Activated T-cell treated with anti-CD3 and anti-CD28 coated beads, Interleukin-2, amount 50 U/mL, for 48 hours (primary cell): ENCODE measurements at regions not wholly inside any gene's neighbourhood (a gene's known extent, or its start where the extent isn't known, plus 50 kb on each side); places are given as distances from the start of the nearest gene placed in this dataset.

Experiments used
- DNase-seq, 2 experiments: peaks; one replicate each; pipeline ENCODE4 v3.0.0-alpha.2; 2020

GRCh38 chr1:175894581-175894980, 151.2 kb upstream of the TNR start:
- no peak for DNase-seq

DNA sequence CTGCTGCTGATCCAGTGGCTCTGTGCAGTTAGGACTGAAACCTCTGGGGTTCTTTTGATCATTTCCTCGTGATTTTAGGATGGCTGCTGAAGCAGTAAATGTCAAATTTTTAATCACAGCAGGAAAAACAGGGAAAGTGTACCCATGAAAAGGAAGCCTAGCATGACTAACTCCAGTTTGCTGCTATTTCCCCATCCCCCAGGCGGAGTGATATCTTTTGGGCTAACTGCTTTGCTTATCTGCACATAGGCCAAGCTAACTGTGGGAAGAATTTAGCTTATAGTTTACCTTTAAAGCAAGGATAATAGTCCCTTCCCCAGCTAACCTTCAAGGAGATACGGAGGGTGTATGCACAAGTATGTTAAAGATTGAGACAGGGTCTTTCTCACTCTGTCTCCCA, 149.8 kb upstream of the TNR start:
- DNase-seq = no peak

DNA sequence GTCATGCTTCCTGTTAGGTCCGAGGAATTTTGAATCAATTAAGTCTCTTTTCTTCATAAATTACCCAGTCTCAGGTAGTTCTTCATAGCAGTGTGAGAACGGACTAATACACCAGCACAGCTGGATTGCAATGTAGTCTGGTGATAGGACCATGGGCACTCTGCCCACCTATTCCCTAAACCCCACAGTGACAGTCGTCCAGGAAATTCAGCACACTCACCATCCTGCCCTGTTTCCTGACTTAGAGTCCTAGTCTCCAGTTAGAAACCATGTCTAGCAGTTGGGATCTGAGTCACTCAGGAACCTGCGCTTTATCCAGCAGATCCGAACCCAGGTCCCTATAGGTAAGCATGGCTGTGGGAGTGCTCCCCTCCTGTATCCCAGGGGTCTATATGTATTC, 149.3 kb upstream of the TNR start:
- DNase-seq = no peak

GRCh38 chr1:175891783-175892309, 148.5 kb upstream of the TNR start:
- DNase-seq = no peak

DNA sequence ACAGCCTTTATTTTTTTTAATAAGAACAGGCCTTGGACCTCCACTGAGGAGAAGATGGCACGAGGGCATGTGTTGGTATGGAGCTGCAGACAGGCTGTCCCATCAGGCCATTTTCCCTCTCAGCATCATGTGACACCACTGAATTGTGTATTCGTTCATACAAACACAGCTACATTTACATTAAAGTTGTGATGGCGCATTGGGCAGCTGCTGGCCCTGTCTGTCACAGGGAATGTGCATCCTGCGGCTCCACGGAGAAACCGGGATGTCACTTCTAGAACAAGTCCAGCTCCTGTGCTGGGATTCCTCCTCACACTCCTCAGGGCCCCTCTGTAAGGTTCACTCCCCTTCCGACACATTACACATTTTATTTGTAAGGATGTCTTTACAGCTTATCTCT, 147.6 kb upstream of the TNR start:
- DNase-seq = no peak

DNA sequence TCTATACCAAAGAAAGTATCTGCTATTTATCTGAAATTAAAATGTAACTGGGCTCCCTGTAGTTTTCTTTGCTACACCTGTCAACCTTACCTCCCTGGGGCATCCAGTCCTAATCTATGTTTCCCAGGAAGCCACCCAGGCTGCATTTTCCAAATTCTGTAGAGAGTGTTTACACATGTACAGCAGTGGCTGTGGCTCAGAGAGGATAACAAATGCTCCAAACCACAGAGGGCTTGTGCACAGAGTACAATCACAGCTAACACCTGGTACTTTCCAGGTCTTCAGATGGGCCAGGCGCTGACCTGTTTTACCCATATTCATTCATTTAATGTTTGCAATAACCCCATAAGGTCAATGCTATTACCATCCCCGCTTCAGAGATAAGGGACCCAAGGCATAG, 146.5 kb upstream of the TNR start:
- DNase-seq = no peak

GRCh38 chr1:175888996-175889395, 145.6 kb upstream of the TNR start:
- DNase-seq = no peak

DNA sequence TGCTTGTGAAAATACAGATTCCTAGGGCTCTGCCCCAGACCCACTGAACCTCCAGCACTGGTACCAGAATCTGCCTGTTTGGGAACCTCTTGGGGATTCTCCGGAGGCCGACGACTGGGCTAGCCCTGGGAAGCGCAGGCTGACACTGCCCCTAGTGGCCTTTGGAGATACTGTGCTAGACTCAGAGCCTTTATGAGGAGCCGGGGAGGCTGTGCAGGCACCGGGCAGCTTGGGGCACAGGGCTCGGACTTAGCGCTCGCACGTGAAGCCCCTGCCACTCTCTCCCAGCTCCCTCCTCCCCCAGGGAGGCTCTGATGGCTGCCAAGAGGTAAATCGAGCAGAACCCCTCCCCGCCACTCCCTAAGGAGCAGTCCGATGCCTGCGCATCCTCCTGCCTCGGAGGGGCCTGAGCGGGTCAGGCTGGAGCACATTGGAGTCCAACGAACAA, 144.6 kb upstream of the TNR start:
- DNase-seq = peak; percentile 42 to 46

DNA sequence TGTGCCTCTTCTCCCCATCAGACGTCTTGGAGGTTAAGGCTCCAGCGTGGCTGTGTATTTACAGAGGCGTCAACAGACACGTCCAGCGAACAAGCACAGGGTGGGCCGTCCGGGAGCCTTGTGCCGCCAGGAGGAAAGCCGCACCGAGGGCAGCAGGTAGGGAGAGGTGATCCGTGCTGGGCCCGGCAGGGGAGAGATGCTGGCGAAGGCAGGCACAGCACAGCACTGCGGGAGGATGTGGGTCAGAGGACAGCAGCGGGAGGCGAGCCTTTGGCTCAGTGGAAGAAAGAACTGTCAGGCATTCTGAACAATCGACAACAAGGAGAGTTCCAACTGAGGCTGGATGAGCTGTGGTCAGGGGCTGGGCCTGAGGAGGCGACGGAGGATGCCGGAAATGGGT, 144.1 kb upstream of the TNR start:
- no peak for DNase-seq

DNA sequence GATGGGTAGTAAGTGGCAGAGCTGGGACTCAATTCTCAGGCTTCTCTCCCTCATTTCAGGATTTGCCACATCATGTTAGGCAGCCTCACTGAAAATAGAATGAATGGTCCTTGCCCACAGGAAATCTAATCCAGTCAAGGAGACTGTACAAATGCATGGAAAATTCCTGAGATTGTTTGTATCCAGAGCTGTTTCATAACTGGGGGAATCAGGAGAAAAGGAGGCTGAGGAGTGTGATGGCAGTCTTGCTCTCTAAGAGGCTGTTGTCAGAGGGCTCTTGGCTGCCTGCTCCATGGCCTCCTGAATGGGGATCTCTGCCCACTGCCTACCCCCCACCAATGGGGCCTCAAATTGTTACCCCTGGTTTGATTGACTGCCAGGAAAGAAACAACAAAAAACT, 141.9 kb upstream of the TNR start:
- DNase-seq = no peak

- DNase-seq = no peak
These were observed 141.0 kb upstream of the TNR start for GRCh38 chr1:175884369-175884768.

DNA sequence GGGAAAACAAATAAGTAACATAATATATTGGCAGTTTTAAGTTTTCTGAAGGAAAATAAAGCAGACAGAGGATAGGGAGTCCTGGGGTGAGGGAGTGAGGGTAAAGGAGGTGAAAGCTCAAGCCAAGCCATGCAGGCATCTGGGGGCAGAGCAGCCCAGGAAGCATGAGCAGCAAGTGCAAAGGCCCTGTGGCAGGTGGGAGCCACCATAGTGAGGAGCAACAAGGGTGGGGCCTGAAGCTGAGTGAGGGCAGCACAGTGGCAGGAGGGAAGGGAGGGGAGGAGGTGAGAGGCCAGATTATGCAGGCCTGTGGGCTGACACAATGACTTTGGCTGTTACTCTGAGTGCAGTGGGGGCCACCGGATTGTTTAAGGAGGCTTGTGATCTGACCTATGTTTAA, 138.8 kb upstream of the TNR start:
- DNase-seq = no peak

- DNase-seq = no peak
These were observed 138.0 kb upstream of the TNR start for GRCh38 chr1:175881246-175881976.

DNA sequence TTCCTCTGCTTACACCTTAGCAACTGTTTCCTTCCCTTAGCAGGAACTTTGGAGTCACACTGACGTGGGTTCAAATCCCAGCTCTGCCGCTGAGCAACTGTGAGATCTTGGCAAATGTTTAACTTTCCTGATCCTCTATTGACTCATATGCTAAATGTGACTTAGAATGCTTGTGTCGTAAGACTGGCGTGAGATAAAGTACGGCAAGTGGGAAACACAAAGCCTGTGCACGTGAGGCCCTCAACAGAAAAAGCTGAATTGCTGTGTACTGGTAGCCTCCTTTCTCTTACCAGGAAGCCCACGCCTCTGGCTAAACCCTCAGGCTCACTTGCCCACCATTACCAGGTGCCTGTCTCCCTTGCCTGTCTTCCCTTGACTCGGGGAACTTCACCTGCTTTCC, 135.4 kb upstream of the TNR start:
- no peak for DNase-seq

GRCh38 chr1:175877939-175878737, 134.7 kb upstream of the TNR start:
- no peak for DNase-seq

DNA sequence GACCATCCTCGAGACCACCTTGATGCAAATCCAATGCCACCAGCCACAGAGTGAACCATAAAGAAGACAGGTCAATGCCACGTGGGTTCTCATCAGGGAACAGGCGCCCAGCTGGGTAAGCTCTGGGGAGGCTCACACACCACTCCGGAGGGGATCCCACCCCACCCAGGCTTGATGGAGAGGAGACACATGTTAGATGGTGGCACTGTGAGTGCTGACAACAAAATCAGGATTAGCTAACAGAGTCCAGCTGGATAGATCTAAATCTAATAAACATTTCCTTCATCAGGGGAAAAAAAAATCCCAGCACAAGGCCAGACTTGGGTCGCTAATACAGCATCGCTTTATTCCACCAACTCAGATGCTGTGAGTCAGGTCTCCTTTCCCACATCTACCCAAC, 132.2 kb upstream of the TNR start:
- DNase-seq = no peak

- no peak for DNase-seq
These were observed 130.7 kb upstream of the TNR start for GRCh38 chr1:175874081-175874480.

- DNase-seq = no peak
These were observed 130.0 kb upstream of the TNR start for GRCh38 chr1:175873290-175873935.

DNA sequence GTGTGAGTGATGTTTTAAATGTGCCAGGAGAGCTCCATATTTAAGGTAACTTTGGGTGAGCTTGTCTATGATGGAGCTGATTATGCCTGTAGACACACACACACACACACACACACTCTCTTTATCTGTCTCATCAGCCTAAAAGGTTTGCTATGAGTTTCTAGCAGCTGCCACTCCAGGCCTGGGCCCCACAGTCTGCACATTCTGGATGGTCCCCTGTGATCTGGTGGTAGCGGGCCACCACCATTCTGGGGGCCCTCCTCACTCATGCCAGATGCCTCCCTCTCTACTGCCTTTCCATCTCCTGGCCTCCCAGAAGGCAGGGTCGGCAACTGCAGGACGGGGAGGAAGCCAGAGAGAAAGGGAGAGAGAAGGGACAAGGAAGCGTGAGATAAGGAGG, 129.2 kb upstream of the TNR start:
- no peak for DNase-seq

DNA sequence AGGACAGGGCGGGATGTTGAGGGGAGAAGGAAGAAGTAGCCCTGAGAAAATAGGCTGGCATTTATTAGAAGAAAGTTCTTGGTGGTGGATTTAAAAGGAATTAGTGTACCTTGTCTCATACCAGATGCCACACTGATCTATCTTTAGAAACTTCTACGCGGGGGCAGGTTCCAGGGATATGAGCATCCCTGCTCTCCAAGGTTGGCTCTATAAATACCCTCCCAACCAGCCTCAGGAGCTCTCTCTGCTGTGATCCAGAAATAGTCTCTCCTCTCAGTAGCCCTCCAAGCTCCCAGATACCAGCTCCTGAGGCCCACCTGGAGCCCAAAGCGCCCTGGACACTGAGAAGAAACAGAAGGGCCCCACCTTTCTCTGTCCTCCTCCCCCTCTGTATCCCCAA, 128.3 kb upstream of the TNR start:
- DNase-seq = no peak

- DNase-seq = no peak
These were observed 126.8 kb upstream of the TNR start for GRCh38 chr1:175870217-175870616.

DNA sequence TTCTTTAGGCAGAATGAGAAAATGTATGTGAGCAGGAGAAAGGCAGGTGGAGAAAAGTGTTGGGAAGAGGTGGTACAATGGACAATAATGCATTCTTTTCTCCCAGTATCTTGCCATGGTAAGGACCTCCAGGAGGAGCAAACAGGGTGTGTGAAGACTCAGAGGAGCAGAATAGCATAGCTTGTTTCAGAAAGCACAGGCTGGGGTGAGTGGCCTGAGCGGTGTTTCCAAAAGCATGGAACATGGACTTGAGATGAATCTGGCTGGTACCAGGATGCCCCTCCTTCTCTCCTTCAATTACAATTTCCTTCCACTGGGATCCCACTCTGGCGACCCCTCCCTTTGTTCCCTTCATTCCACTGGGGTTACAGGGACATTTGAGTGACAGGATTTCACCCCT, 123.4 kb upstream of the TNR start:
- no peak for DNase-seq

- DNase-seq = no peak
These were observed 121.8 kb upstream of the TNR start for GRCh38 chr1:175865041-175865766.
